ENCODE measurements at regions not wholly inside any gene's neighbourhood (a gene's known extent, or its start where the extent isn't known, plus 50 kb on each side); places are given as distances from the start of the nearest gene placed in this dataset.

- no peak overlapping the region for H3K4me3 ChIP-seq (ENCODE audit: control insufficient read depth, low read depth, low read length)
- TF ChIP-seq, protein P1, sequence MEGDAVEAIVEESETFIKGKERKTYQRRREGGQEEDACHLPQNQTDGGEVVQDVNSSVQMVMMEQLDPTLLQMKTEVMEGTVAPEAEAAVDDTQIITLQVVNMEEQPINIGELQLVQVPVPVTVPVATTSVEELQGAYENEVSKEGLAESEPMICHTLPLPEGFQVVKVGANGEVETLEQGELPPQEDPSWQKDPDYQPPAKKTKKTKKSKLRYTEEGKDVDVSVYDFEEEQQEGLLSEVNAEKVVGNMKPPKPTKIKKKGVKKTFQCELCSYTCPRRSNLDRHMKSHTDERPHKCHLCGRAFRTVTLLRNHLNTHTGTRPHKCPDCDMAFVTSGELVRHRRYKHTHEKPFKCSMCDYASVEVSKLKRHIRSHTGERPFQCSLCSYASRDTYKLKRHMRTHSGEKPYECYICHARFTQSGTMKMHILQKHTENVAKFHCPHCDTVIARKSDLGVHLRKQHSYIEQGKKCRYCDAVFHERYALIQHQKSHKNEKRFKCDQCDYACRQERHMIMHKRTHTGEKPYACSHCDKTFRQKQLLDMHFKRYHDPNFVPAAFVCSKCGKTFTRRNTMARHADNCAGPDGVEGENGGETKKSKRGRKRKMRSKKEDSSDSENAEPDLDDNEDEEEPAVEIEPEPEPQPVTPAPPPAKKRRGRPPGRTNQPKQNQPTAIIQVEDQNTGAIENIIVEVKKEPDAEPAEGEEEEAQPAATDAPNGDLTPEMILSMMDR (conservative IDR thresholded peaks at IDR 0.05; ENCODE audit: control insufficient read depth, insufficient read depth, low read depth, low read length) = no peak
- no peak for DNase-seq (ENCODE audit: low read depth)
Measured at GRCh38 chr13:81442904-81443303, 1102.0 kb upstream of the SPRY2 start.

DNA sequence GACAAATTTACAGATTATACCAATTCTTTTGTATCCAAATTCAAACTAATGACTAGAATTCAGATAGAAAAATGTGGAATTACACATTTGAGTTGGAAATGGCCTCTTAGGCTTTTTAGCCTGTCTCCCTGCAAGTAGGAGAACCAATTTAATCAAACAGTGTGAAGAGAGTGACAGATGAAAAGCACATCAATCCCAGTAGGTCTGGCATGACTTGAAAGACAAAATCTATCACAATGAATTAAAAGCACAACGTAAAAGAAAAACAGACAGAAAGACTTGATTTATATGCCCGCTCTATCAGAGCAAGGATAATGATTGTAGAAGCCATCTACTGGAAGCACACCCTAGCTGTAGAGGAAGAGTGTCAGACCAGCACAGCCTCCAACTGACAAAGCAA, 1084.4 kb upstream of the SPRY2 start:
- TF ChIP-seq, protein P1 (conservative IDR thresholded peaks at IDR 0.05; ENCODE audit: control insufficient read depth, insufficient read depth, low read depth, low read length) = no peak
- H3K4me3 ChIP-seq (ENCODE audit: control insufficient read depth, low read depth, low read length) = no peak overlapping the region
- no peak for DNase-seq (ENCODE audit: low read depth)

GRCh38 chr13:81409284-81409683, 1068.4 kb upstream of the SPRY2 start:
- TF ChIP-seq, protein P1 (conservative IDR thresholded peaks at IDR 0.05; ENCODE audit: control insufficient read depth, insufficient read depth, low read depth, low read length) = no peak
- no peak overlapping the region for H3K4me3 ChIP-seq (ENCODE audit: control insufficient read depth, low read depth, low read length)
- no peak for DNase-seq (ENCODE audit: low read depth)

DNA sequence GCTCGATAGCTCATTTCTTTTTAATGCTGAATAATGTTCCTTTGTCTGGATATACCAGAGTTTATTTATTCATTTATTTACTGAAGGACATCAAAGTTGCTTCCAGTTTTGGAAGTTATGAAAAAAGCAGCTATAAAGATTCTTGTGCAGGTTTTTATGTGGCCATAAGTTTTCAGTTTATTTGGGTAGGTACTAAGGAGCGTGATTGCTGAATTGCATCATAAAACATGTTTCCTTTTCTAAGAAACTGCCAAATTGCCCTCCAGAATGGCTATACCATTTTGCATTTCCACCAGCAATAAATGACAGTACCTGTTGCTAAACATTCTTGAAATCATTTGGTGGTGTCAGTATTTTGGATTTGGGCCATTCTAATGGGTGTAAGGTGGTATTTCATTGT, 1067.7 kb upstream of the SPRY2 start:
- H3K4me3 ChIP-seq (ENCODE audit: control insufficient read depth, low read depth, low read length) = no peak overlapping the region
- TF ChIP-seq, protein P1 (conservative IDR thresholded peaks at IDR 0.05; ENCODE audit: control insufficient read depth, insufficient read depth, low read depth, low read length) = no peak
- no peak for DNase-seq (ENCODE audit: low read depth)

DNA sequence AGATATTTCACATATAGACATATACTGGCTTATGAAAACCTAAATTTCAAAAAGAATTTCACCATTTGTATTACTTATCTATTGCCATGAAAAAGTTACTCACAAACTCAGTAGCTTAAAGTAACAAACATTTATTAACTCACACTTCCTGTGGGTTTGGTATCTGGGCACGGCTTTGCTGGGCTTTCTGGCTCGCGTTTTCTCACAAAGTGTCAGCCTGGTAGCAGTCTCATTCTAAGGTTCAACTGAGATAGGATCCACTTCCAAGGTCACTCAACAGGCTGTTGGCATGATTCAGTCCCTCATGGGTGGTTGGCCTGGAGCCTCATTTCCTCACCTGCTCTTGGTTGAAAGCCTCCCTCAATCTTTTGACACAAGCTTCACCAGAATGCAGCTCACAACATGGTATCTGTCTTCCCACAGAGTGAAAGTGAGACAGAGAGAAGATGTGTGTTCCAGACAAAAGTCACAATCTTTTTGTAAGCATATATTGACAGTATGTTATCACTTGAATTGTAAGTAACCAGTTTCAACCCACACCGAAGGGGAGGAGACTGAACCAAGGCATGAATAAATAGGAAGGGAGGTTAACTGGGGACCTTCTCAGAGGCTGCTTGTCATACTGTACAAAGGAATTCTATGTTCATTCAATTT, 1065.8 kb upstream of the SPRY2 start:
- no peak overlapping the region for H3K4me3 ChIP-seq (ENCODE audit: control insufficient read depth, low read depth, low read length)
- DNase-seq (ENCODE audit: low read depth) = no peak

DNA sequence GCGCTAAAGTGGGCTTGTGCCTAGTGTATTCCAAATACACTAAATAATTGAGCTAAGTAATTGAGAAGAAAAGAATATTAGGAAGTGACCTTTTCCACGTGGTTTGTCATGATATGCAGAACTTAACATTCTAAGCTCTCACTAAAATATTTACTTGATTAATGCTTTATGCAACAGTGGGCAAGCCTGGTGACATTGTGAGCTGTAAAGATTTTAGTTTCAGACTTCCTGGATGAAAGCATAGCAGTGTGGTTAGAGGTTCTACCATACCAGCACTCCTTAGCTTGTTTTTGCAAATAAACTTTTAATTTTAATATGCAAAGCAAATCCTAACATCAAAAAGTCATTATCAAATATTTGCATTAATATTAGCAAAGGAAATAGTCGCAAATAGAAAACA, 1065.1 kb upstream of the SPRY2 start:
- TF ChIP-seq, protein P1 (conservative IDR thresholded peaks at IDR 0.05; ENCODE audit: control insufficient read depth, insufficient read depth, low read depth, low read length) = no peak
- no peak for DNase-seq (ENCODE audit: low read depth)
- no peak overlapping the region for H3K4me3 ChIP-seq (ENCODE audit: control insufficient read depth, low read depth, low read length)

More for the DNA sequence above, 1065.8 kb upstream of the SPRY2 start:
- TF ChIP-seq, protein P1 (conservative IDR thresholded peaks at IDR 0.05; ENCODE audit: control insufficient read depth, insufficient read depth, low read depth, low read length) = no peak

DNA sequence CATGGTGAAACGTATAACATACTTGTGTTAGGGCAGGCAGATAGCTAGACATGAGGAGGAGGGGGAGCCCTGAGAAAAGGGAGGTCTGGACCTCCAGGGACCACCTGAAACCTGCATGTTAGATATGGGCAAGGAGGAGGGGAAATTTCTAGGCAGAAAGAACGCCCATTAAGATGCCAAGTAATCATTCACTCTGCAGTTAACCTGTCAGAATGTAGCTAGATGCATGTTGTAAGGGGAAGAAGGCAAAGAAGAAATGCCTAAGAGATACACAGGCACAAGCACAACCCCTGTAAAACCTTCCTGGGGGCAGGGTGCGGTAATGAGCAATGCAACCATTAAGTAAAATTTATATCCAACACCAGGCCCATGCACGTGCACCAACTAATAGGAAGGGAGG, 1055.3 kb upstream of the SPRY2 start:
- H3K4me3 ChIP-seq (ENCODE audit: control insufficient read depth, low read depth, low read length) = no peak overlapping the region
- no peak for DNase-seq (ENCODE audit: low read depth)
- TF ChIP-seq, protein P1 (conservative IDR thresholded peaks at IDR 0.05; ENCODE audit: control insufficient read depth, insufficient read depth, low read depth, low read length) = no peak

Measured in fibroblast of mammary gland (primary cell).